GM21619 (cell line): ENCODE measurements at regions not wholly inside any gene's neighbourhood (a gene's known extent, or its start where the extent isn't known, plus 50 kb on each side); places are given as distances from the start of the nearest gene placed in this dataset.
"Not testable (repeated sequence)": the region's sequence is repeated elsewhere in the genome, so short reads cannot be mapped to it uniquely, and the experiment has no call there.

ENCODE experiments used
- ATAC-seq: cut with Tn5 transposase; IDR thresholded peaks from one replicate; pipeline ENCODE4 v1.9.1; 2021; ENCODE audit not compliant: unreplicated experiment

- ATAC-seq, result no peak
These were observed 103.5 kb upstream of the FRMPD4 start for GRCh38 chrX:12034741-12035140.

DNA sequence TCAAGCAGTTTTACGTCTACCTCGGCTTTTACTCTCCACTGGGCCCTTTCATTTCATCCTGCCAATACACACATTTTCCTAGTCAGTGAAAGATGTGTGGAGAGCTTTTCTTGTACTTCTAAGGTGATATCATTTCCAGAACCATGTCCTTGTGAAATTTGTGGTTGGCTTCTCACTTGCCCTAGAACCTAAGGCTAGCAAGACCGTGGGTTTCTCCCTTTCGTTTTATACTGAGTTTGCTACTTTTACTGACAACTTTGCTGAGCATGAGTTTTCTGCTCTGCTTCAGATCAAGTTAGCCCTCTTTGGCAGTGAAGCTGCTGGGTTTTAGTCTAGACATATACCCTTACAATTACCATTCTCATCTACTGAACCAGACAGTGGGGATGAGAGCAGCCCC, 95.7 kb upstream of the FRMPD4 start:
- ATAC-seq, result no peak

GRCh38 chrX:12052109-12052508, 86.2 kb upstream of the FRMPD4 start:
- no peak for ATAC-seq

- no peak for ATAC-seq
These were observed 80.2 kb upstream of the FRMPD4 start for GRCh38 chrX:12058087-12058486.

DNA sequence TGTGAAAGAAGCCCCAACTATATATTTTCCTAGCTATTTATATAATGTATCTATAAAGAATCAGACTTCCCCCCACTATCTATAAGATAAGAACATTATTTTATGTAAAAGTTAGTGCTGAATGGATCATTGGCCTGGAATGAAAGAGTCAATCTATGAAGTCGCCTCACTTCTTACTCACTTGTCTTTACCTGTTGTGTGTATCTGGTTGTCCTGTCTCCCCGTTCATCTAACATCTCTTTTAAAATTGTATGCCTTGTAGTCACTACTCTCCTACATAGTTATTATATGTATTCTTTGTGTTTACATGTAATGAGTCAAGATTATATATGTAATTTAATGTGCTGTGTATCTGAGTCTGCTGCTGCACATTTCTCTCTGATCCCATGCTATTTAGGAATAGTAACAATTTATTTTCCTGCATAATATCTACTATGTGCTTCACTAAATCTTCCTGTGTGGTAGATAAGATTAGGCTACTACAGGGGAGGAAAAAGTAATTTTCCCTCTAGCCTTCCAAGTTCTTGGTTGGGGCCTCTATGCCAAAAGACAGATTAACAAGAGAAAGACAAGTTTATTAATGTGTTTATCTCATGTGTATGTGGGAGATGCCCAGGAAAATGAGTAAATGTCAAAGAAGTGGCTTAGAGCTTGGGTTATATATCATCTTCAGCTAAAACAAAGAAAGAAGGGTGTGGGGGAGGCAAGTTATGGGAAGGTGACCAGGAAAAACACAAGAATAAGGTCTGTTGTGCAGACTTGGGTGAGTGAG, 77.6 kb upstream of the FRMPD4 start:
- no peak for ATAC-seq

- no peak for ATAC-seq
These were observed 73.0 kb upstream of the FRMPD4 start for GRCh38 chrX:12065251-12065650.

DNA sequence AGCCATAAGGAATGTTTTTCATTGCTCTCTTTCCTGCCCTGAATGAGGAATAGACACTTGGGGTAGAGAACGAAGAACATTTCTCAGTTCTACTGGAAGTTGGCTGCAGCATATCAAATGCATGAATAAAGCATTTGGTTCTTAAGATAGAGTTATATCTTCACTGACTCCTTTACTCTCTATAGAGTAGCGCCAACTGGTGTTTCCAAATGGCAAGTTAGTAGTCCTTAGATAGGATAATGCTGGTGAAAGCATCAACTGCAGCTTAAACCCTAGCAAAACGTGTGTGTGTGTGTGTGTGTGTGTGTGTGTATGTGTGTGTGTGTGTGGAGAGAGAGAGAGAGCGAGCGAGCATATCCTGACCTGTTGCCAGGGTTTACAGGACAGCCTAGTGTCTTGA, 62.2 kb upstream of the FRMPD4 start:
- no peak for ATAC-seq

GRCh38 chrX:12080265-12080664, 58.0 kb upstream of the FRMPD4 start:
- no peak for ATAC-seq

DNA sequence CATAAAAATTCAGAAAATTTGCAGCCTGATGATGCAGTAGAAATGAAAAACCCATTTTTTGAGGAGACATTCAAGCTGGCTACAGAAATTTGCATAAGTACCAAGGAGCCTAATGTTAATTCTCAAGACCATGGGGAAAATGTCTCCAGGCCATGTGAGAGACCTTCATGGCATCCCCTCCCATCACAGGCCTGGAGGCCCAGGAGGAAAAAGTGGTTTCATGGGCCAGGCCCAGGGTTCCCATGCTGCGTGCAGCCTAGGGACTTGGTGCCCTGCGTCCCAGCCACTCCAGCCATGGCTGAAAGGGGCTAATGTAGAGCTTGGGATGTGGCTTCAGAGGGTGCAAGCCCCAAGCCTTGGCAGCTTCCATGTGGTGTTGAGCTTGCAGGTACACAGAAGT, 55.3 kb upstream of the FRMPD4 start:
- ATAC-seq, result not testable (repeated sequence)
